GM23338 (cell line): ENCODE measurements at regions not wholly inside any gene's neighbourhood (a gene's known extent, or its start where the extent isn't known, plus 50 kb on each side); places are given as distances from the start of the nearest gene placed in this dataset.

ENCODE experiments used
- ATAC-seq: fragments of 200-7000 bp; cut with Tn5 transposase; 3 replicates; pipeline ENCODE4 v1.9.1; 2020
- DNase-seq: peaks from one replicate; pipeline ENCODE4 v3.0.0-alpha.2; 2015; ENCODE audit warnings: low spot score
- H2AFZ ChIP-seq: fragments of 200-600 bp; sonication (generic); 2 replicates; pipeline ENCODE4 v1.8.0; 2016; ENCODE audit warnings: antibody characterized with exemption, mild to moderate bottlenecking, moderate library complexity
- H3F3A ChIP-seq: fragments of 200-600 bp; sonication (generic); replicated peaks from 2 replicates; pipeline ENCODE4 v1.8.0; 2017; ENCODE audit warnings: antibody characterized with exemption, mixed run types, low read depth
- H3K27ac ChIP-seq: fragments of 200-600 bp; sonication (generic); 2 replicates; pipeline ENCODE4 v1.6.1; 2016; ENCODE audit warnings: low read depth
- H3K27me3 ChIP-seq: fragments of 200-600 bp; sonication (generic); 2 replicates; pipeline ENCODE4 v1.8.0; 2016; ENCODE audit warnings: mild to moderate bottlenecking, mixed run types, moderate library complexity; ENCODE audit not compliant: insufficient read depth
- H3K36me3 ChIP-seq: fragments of 200-600 bp; sonication (generic); 2 replicates; pipeline ENCODE4 v1.8.0; 2016; ENCODE audit warnings: mild to moderate bottlenecking; ENCODE audit not compliant: insufficient read depth
- H3K4me1 ChIP-seq: fragments of 200-600 bp; sonication (generic); 2 replicates; pipeline ENCODE4 v1.8.0; 2016; ENCODE audit warnings: mild to moderate bottlenecking, moderate library complexity; ENCODE audit not compliant: insufficient read depth
- H3K4me2 ChIP-seq: fragments of 200-600 bp; sonication (generic); 2 replicates; pipeline ENCODE4 v1.7.1; 2017; ENCODE audit warnings: mixed run types
- H3K4me3 ChIP-seq: fragments of 200-600 bp; sonication (generic); 2 replicates; pipeline ENCODE4 v1.6.1; 2016; ENCODE audit warnings: mixed run types
- H3K79me2 ChIP-seq: fragments of 200-600 bp; sonication (generic); replicated peaks from 2 replicates; pipeline ENCODE4 v1.8.0; 2017; ENCODE audit warnings: mild to moderate bottlenecking; ENCODE audit not compliant: insufficient read depth
- H3K9me2 ChIP-seq: fragments of 200-600 bp; sonication (generic); 2 replicates; pipeline ENCODE4 v1.8.0; 2017; ENCODE audit not compliant: insufficient read depth
- H4K20me1 ChIP-seq: fragments of 200-600 bp; sonication (generic); replicated peaks from 2 replicates; pipeline ENCODE4 v1.8.0; 2017; ENCODE audit warnings: mild to moderate bottlenecking; ENCODE audit not compliant: insufficient read depth
- H3K27ac Mint-ChIP-seq: 2 replicates; pipeline ENCODE4 v1.8.0; 2020; ENCODE audit warnings: inconsistent platforms, mild to moderate bottlenecking, moderate library complexity, mixed read lengths
- H3K27me3 Mint-ChIP-seq: 3 replicates; pipeline ENCODE4 v1.8.0; 2022; ENCODE audit warnings: low read depth, mild to moderate bottlenecking, moderate library complexity, mixed read lengths, inconsistent platforms; ENCODE audit not compliant: insufficient read depth, poor library complexity
- H3K36me3 Mint-ChIP-seq: 3 replicates; pipeline ENCODE4 v1.8.0; 2021; ENCODE audit warnings: low read depth, mild to moderate bottlenecking, inconsistent platforms, moderate library complexity, mixed read lengths
- H3K4me1 Mint-ChIP-seq: 3 replicates; pipeline ENCODE4 v1.8.0; 2020; ENCODE audit warnings: mild to moderate bottlenecking, inconsistent platforms, mixed read lengths
- H3K4me3 Mint-ChIP-seq: 3 replicates; pipeline ENCODE4 v1.8.0; 2021; ENCODE audit warnings: moderate library complexity, mild to moderate bottlenecking, inconsistent platforms, mixed read lengths
- H3K9me3 Mint-ChIP-seq: 3 replicates; pipeline ENCODE4 v1.8.0; 2020; ENCODE audit warnings: moderate library complexity, mild to moderate bottlenecking, inconsistent platforms, mixed read lengths
- CREB1 ChIP-seq: fragments of 250-450 bp; sonication (Bioruptor Pico); IDR thresholded peaks from 2 replicates; pipeline ENCODE4 v1.5.0; 2020; ENCODE audit warnings: low read depth, mild to moderate bottlenecking, moderate library complexity
- EZH2phosphoT487 ChIP-seq: fragments of 200-600 bp; sonication (generic); IDR thresholded peaks from one replicate; pipeline ENCODE4 v1.8.1; 2018; ENCODE audit warnings: antibody characterized with exemption; ENCODE audit not compliant: unreplicated experiment
- JUNB ChIP-seq: IDR thresholded peaks from one replicate; pipeline ENCODE4 v1.6.1; 2016; ENCODE audit warnings: antibody characterized with exemption; ENCODE audit not compliant: unreplicated experiment
- NANOG ChIP-seq: IDR thresholded peaks from 2 replicates; pipeline ENCODE4 v1.6.1; 2016; ENCODE audit warnings: antibody characterized with exemption, borderline replicate concordance
- POLR2AphosphoS5 ChIP-seq: IDR thresholded peaks from 2 replicates; pipeline ENCODE4 v1.6.1; 2016; ENCODE audit warnings: antibody characterized with exemption, low read depth
- REST ChIP-seq: IDR thresholded peaks from one replicate; pipeline ENCODE4 v1.6.1; 2018; ENCODE audit warnings: antibody characterized with exemption; ENCODE audit not compliant: unreplicated experiment
- ZNF114 ChIP-seq: fragments of 250-450 bp; sonication (Bioruptor Pico); IDR thresholded peaks from 2 replicates; pipeline ENCODE4 v1.5.0; 2020; ENCODE audit warnings: mild to moderate bottlenecking, moderate library complexity
- ZNF331 ChIP-seq: fragments of 250-450 bp; sonication (Bioruptor Pico); IDR thresholded peaks from 2 replicates; pipeline ENCODE4 v1.5.0; 2020; ENCODE audit warnings: low read depth, mild to moderate bottlenecking, moderate library complexity
- ZNF462 ChIP-seq: fragments of 250-450 bp; sonication (Bioruptor Pico); IDR thresholded peaks from 2 replicates; pipeline ENCODE4 v1.5.0; 2020; ENCODE audit warnings: mild to moderate bottlenecking, moderate library complexity
- TF ChIP-seq, protein P1 (sequence below): IDR thresholded peaks from 2 replicates; pipeline ENCODE4 v1.6.1; 2016; ENCODE audit warnings: antibody characterized with exemption

DNA sequence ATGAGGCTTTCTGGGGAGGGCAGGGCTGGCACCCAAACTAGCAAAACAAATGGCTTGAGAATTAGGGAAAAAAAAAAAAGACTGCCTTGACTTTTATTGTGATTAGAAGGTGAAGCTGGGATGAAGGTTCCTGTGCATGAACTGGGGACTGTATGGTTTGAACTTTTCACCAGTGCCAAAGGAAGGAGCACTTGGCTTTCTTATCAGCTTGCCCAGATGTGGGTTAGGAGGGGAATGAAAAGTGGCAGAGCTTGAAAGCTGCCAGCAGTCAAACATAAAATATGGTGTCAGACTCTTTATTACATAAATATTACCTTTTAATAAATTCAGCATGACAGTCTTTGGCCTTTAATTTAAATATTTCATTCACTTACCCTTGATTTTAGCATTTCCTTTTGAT lies 182.5 kb downstream of the PSAT1 start:
- TF ChIP-seq JUNB (no peak), REST (no peak), CREB1 (CRISPR knock-in tag) (no peak), ZNF114 (CRISPR knock-in tag) (no peak), POLR2AphosphoS5 (no peak), ZNF331 (CRISPR knock-in tag) (no peak), ZNF462 (CRISPR knock-in tag) (no peak), NANOG (no peak), EZH2phosphoT487 (no peak)
- TF ChIP-seq, protein P1, sequence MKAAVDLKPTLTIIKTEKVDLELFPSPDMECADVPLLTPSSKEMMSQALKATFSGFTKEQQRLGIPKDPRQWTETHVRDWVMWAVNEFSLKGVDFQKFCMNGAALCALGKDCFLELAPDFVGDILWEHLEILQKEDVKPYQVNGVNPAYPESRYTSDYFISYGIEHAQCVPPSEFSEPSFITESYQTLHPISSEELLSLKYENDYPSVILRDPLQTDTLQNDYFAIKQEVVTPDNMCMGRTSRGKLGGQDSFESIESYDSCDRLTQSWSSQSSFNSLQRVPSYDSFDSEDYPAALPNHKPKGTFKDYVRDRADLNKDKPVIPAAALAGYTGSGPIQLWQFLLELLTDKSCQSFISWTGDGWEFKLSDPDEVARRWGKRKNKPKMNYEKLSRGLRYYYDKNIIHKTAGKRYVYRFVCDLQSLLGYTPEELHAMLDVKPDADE: no peak
- no peaks in the 10 kb centered on the region for H3K4me1 Mint-ChIP-seq
- peaks cover 25% of the 10 kb centered on the region for H3K36me3 Mint-ChIP-seq
- peaks cover 17% of the 10 kb centered on the region for H3K9me3 Mint-ChIP-seq
- H4K20me1 ChIP-seq: no peaks in the 10 kb centered on the region
- no peak overlapping the region for H3K27ac ChIP-seq
- no peak overlapping the region for H3K4me3 Mint-ChIP-seq
- H3K36me3 ChIP-seq: no peaks in the 10 kb centered on the region
- DNase-seq: no peak
- no peaks in the 10 kb centered on the region for H3K27me3 ChIP-seq
- ATAC-seq: no peak
- no peaks in the 10 kb centered on the region for H3K9me2 ChIP-seq
- H3K4me2 ChIP-seq: no peak overlapping the region
- no peak overlapping the region for H2AFZ ChIP-seq
- H3K27me3 Mint-ChIP-seq: peaks cover 3% of the 10 kb centered on the region
- no peak overlapping the region for H3K4me3 ChIP-seq
- no peaks in the 10 kb centered on the region for H3F3A ChIP-seq
- H3K27ac Mint-ChIP-seq: no peak overlapping the region
- no peaks in the 10 kb centered on the region for H3K79me2 ChIP-seq
- no peaks in the 10 kb centered on the region for H3K4me1 ChIP-seq
